ENCODE measurements at regions not wholly inside any gene's neighbourhood (a gene's known extent, or its start where the extent isn't known, plus 50 kb on each side); places are given as distances from the start of the nearest gene placed in this dataset.

- no peaks in the 10 kb centered on the region for H3K4me1 Mint-ChIP-seq
- H3K27me3 Mint-ChIP-seq (ENCODE audit: low read depth) = no peaks in the 10 kb centered on the region
- no peak for TF ChIP-seq CTCF (IDR thresholded peaks at IDR 0.05; ENCODE audit: unreplicated experiment)
- peaks cover 11% of the 10 kb centered on the region for H3K9me3 Mint-ChIP-seq
- H3K36me3 Mint-ChIP-seq = no peaks in the 10 kb centered on the region
- no peak overlapping the region for H3K4me3 Mint-ChIP-seq
- H3K27ac Mint-ChIP-seq = no peak overlapping the region
- no peak for DNase-seq (ENCODE audit: low spot score in 2 of 2, unreplicated experiment in 2 of 2)
These were observed 244.2 kb upstream of the F9 start for GRCh38 chrX:139286342-139286741.

- no peaks in the 10 kb centered on the region for H3K9me3 Mint-ChIP-seq
- no peak overlapping the region for H3K27ac Mint-ChIP-seq
- DNase-seq (ENCODE audit: low spot score in 2 of 2, unreplicated experiment in 2 of 2) = no peak
- no peak overlapping the region for H3K4me3 Mint-ChIP-seq
- H3K27me3 Mint-ChIP-seq (ENCODE audit: low read depth) = no peaks in the 10 kb centered on the region
- no peaks in the 10 kb centered on the region for H3K4me1 Mint-ChIP-seq
- no peaks in the 10 kb centered on the region for H3K36me3 Mint-ChIP-seq
- no peak for TF ChIP-seq CTCF (IDR thresholded peaks at IDR 0.05; ENCODE audit: unreplicated experiment)
These were observed 262.7 kb upstream of the F9 start for GRCh38 chrX:139267851-139268250.

- no peaks in the 10 kb centered on the region for H3K36me3 Mint-ChIP-seq
- H3K27me3 Mint-ChIP-seq (ENCODE audit: low read depth) = no peaks in the 10 kb centered on the region
- TF ChIP-seq CTCF (IDR thresholded peaks at IDR 0.05; ENCODE audit: unreplicated experiment) = no peak
- no peaks in the 10 kb centered on the region for H3K4me1 Mint-ChIP-seq
- H3K27ac Mint-ChIP-seq = no peak overlapping the region
- peaks cover 3% of the 10 kb centered on the region for H3K9me3 Mint-ChIP-seq
- DNase-seq (ENCODE audit: low spot score in 2 of 2, unreplicated experiment in 2 of 2) = no peak
- H3K4me3 Mint-ChIP-seq = no peak overlapping the region
These were observed 284.2 kb upstream of the F9 start for GRCh38 chrX:139246295-139246694.

GRCh38 chrX:139237141-139237540, 293.4 kb upstream of the F9 start:
- Mint-ChIP-seq H3K4me1 (no peaks in the 10 kb centered on the region), H3K9me3 (peaks cover 5% of the 10 kb centered on the region), H3K4me3 (no peak overlapping the region), H3K36me3 (no peaks in the 10 kb centered on the region), H3K27ac (no peak overlapping the region), H3K27me3 (ENCODE audit: low read depth) (peaks cover 6% of the 10 kb centered on the region)
- DNase-seq (ENCODE audit: low spot score in 2 of 2, unreplicated experiment in 2 of 2) = no peak
- TF ChIP-seq CTCF (IDR thresholded peaks at IDR 0.05; ENCODE audit: unreplicated experiment) = no peak

- no peak overlapping the region for H3K27ac Mint-ChIP-seq
- no peak for TF ChIP-seq CTCF (IDR thresholded peaks at IDR 0.05; ENCODE audit: unreplicated experiment)
- DNase-seq (ENCODE audit: low spot score in 2 of 2, unreplicated experiment in 2 of 2) = no peak
- H3K4me1 Mint-ChIP-seq = no peaks in the 10 kb centered on the region
- H3K27me3 Mint-ChIP-seq (ENCODE audit: low read depth) = peaks cover 6% of the 10 kb centered on the region
- H3K4me3 Mint-ChIP-seq = no peak overlapping the region
- no peaks in the 10 kb centered on the region for H3K36me3 Mint-ChIP-seq
- H3K9me3 Mint-ChIP-seq = no peaks in the 10 kb centered on the region
These were observed 295.6 kb upstream of the F9 start for GRCh38 chrX:139234898-139235297.
